Cardiac muscle cell (in vitro differentiated cells and primary cell): ENCODE measurements at regions not wholly inside any gene's neighbourhood (a gene's known extent, or its start where the extent isn't known, plus 50 kb on each side); places are given as distances from the start of the nearest gene placed in this dataset.

Source experiments
- DNase-seq, 2 donors: peaks; one replicate each; pipeline versions ENCODE4 v3.0.0 to v3.0.0-alpha.2; 2010 to 2017; ENCODE audit warnings: low read depth in 1 of 2, low spot score in 1 of 2
- H3K27ac ChIP-seq: fragments of 200-600 bp; sonication (generic); 2 replicates; pipeline ENCODE4 v1.5.1; 2016
- H3K27me3 ChIP-seq: fragments of 200-600 bp; sonication (generic); 2 replicates; pipeline ENCODE4 v1.6.0; 2016; ENCODE audit warnings: control low read depth
- H3K36me3 ChIP-seq: fragments of 200-600 bp; sonication (generic); 2 replicates; pipeline ENCODE4 v1.5.1; 2016; ENCODE audit warnings: control low read depth
- H3K4me1 ChIP-seq: fragments of 200-600 bp; sonication (generic); 2 replicates; pipeline ENCODE4 v1.8.1; 2017; ENCODE audit warnings: low read depth, mild to moderate bottlenecking, mixed run types
- H3K4me3 ChIP-seq: fragments of 200-600 bp; sonication (generic); 2 replicates; pipeline ENCODE4 v1.5.1; 2016; ENCODE audit warnings: mild to moderate bottlenecking
- H3K9me3 ChIP-seq: fragments of 200-600 bp; sonication (generic); 2 replicates; pipeline ENCODE4 v1.5.1; 2017; ENCODE audit warnings: low read depth, mild to moderate bottlenecking, control low read depth
- TF ChIP-seq, protein P1 (sequence below): IDR thresholded peaks from 2 replicates; pipeline ENCODE4 v1.5.1; 2012; ENCODE audit warnings: low read depth, mild to moderate bottlenecking, low read length

DNA sequence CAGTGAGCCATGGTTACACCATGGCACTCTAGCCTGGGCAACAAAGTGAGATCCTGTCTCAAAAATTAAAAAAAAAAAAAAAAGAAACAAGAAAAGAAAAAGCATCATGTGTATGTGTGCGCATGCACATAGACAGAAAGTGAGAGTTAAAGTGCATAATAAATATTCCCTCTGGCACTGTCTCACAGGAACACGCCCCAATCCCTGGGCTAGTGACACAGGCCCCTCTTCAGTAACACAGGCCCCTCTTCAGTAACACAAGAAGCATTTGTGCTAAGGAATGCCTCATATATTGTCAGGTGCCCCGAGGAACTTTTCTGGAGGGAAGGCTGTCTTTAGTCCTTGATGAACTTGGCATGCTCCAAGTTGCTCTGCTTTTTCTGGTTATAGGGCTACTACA is 57.5 kb downstream of the RPL27A start:
- Histone ChIP-seq H3K9me3 (no peaks in the 10 kb centered on the region), H3K27me3 (no peaks in the 10 kb centered on the region), H3K4me3 (no peak overlapping the region), H3K27ac (no peak overlapping the region), H3K36me3 (no peaks in the 10 kb centered on the region), H3K4me1 (no peaks in the 10 kb centered on the region)
- TF ChIP-seq, protein P1, sequence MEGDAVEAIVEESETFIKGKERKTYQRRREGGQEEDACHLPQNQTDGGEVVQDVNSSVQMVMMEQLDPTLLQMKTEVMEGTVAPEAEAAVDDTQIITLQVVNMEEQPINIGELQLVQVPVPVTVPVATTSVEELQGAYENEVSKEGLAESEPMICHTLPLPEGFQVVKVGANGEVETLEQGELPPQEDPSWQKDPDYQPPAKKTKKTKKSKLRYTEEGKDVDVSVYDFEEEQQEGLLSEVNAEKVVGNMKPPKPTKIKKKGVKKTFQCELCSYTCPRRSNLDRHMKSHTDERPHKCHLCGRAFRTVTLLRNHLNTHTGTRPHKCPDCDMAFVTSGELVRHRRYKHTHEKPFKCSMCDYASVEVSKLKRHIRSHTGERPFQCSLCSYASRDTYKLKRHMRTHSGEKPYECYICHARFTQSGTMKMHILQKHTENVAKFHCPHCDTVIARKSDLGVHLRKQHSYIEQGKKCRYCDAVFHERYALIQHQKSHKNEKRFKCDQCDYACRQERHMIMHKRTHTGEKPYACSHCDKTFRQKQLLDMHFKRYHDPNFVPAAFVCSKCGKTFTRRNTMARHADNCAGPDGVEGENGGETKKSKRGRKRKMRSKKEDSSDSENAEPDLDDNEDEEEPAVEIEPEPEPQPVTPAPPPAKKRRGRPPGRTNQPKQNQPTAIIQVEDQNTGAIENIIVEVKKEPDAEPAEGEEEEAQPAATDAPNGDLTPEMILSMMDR, result no peak
- no peak for DNase-seq

DNA sequence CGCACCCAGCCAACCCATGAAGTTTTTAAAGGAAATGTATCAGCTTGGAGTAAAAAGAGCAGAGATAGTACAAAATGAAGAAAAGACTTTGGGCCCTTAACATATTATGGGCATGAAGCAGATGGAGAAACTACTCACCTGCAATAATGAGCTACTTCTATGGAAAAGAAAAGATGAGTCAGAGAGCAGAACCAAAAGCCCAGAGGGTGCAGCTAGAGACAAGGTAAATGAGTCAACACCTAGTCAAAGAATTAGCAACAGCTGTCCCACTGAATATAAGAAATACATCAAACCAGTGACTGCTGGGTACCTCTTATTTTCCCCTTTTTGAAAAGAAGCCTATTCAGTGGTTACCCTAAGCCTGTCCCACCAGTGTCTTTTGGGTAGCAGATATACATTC is 61.8 kb downstream of the RPL27A start:
- no peaks in the 10 kb centered on the region for H3K4me1 ChIP-seq
- no peaks in the 10 kb centered on the region for H3K36me3 ChIP-seq
- DNase-seq, result no peak
- H3K9me3 ChIP-seq, result no peaks in the 10 kb centered on the region
- TF ChIP-seq, protein P1, result no peak
- no peak overlapping the region for H3K27ac ChIP-seq
- H3K27me3 ChIP-seq, result no peaks in the 10 kb centered on the region
- H3K4me3 ChIP-seq, result no peak overlapping the region

DNA sequence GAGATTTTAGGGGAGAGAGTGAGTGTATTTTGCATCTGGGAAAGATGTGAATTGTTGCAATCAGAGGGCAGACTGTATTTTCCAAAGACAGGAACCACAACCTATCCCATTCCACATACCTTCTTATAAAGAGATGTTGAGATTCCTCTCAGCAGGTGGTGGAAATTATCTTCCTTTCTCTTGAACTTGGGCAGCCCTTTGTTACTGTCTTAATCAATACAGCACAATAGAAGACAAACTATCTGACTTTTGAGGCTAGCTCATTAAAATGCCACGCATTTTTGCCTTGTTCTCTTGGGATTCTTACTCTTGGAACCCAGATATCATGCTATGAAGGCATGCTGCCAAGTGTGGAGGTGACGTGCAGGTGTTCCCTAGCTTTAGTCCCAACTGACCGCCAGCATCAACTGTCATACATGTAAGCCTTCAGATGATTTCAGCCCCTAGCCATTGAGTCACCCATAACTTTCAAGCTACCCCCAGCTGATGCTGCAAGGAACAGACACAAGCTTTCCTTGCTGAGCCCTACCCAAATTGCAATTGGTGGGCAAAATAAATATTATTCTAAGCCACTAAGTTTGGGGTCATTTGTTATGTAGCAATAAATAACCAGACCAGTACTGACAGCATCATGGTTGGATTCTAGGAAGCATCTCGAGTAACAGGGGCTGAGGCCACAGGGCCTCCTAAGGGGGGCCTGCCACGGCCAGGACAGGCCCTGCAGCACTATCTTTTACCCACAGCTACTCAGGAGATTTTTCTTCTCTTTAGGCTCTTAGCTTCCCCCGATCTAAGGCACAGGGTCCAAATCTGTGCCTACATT is 63.0 kb downstream of the RPL27A start:
- H3K27ac ChIP-seq, result no peak overlapping the region
- no peaks in the 10 kb centered on the region for H3K27me3 ChIP-seq
- H3K9me3 ChIP-seq, result no peaks in the 10 kb centered on the region
- H3K4me3 ChIP-seq, result no peak overlapping the region
- no peaks in the 10 kb centered on the region for H3K4me1 ChIP-seq
- DNase-seq, result no peak
- no peaks in the 10 kb centered on the region for H3K36me3 ChIP-seq
- TF ChIP-seq, protein P1, result no peak

DNA sequence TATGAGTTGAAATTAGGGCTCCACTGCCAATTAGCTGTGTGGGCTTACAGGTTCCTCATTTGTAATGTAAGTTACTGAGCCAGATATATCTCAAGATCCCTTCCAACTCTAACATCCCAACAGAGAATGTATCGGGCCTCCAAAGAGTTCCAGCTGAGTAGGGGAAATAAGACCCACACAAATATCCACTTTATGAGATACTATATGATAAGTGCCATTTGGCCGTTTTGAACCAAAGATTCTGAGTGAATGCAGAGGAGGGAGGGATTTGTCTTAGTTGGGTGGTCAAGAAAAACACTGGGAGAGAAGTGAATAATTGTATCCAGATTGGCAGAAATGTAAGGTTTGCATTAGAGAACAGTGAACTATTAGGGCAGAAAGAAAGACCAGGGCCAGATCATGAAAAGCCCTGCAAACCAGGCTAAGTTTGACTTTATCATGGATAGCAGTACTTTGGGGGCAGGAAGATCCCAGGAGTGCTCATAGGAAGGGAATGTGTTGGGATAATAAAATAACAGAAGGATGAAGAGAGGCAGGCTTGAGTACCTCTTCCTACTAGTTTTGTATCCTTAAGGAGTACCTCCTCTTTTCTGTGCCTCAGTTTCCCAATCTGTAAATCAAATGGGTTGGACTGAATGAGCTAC is 63.9 kb downstream of the RPL27A start:
- no peaks in the 10 kb centered on the region for H3K36me3 ChIP-seq
- no peak overlapping the region for H3K27ac ChIP-seq
- TF ChIP-seq, protein P1, result no peak

DNA sequence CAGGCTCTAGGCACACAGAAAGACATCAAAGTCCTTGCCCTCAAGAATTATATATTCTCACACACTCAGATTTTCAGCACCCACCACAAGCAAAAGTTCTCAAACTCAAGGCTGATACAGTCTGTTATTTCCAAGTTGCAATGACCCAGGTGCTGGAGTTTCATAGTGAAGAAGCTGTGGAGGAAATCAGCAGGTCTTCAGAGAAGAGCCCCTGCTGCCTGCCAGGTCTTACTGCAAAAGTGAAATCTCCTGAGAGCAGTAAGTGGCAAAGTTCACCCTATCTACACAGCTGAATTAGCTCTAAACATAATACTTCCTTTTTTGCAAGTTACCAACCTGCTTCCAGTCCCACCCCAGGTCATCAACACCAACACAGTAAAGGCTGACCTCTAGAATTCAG is 64.6 kb downstream of the RPL27A start:
- H3K27ac ChIP-seq, result no peak overlapping the region
- no peaks in the 10 kb centered on the region for H3K4me1 ChIP-seq
- H3K4me3 ChIP-seq, result no peak overlapping the region
- H3K27me3 ChIP-seq, result no peaks in the 10 kb centered on the region
- no peaks in the 10 kb centered on the region for H3K36me3 ChIP-seq
- no peak for DNase-seq
- H3K9me3 ChIP-seq, result no peaks in the 10 kb centered on the region
- TF ChIP-seq, protein P1, result no peak

More for the DNA sequence above, 63.9 kb downstream of the RPL27A start:
- Histone ChIP-seq H3K27me3 (no peaks in the 10 kb centered on the region), H3K4me3 (no peak overlapping the region), H3K9me3 (no peaks in the 10 kb centered on the region), H3K4me1 (no peaks in the 10 kb centered on the region)
- no peak for DNase-seq
